PC-3 (cell line): ENCODE measurements at regions not wholly inside any gene's neighbourhood (a gene's known extent, or its start where the extent isn't known, plus 50 kb on each side); places are given as distances from the start of the nearest gene placed in this dataset.
"Not testable (repeated sequence)": the region's sequence is repeated elsewhere in the genome, so short reads cannot be mapped to it uniquely, and the experiment has no call there.

Experiments
- ATAC-seq: fragments of 200-7000 bp; cut with Tn5 transposase; 2 replicates; pipeline ENCODE4 v1.9.1; 2020; ENCODE audit warnings: mild to moderate bottlenecking, moderate library complexity
- BruUV-seq: library from RNA; stranded (reverse); fragments of 400-500 nt; replicated peaks from 2 replicates; lab custom pipeline; 2021; lab: Mats Ljungman, UMichigan
- CTCF ChIA-PET: fragments of 300-600 bp; sonication (Branson Sonifier 250); formaldehyde crosslinking; loops from one replicate; lab custom pipeline; 2022; ENCODE audit warnings: antibody characterized with exemption; lab: Charles Lee
- POLR2A ChIA-PET: fragments of 300-600 bp; sonication (Branson Sonifier 250); formaldehyde crosslinking; loops from one replicate; lab custom pipeline; 2022; ENCODE audit warnings: antibody characterized with exemption; ENCODE audit not compliant: unreplicated experiment; lab: Charles Lee
- DNase-seq: peaks from one replicate; pipeline ENCODE4 v3.0.0-alpha.2; 2015
- H2AFZ ChIP-seq: fragments of 300-600 bp; sonication (generic); 2 replicates; pipeline ENCODE4 v1.6.0; 2016; ENCODE audit warnings: antibody characterized with exemption, low read length
- H3F3A ChIP-seq: fragments of 300-600 bp; sonication (generic); one replicate; pipeline ENCODE4 v1.6.0; 2017; ENCODE audit warnings: antibody characterized with exemption, low read length, control low read depth, mild to moderate bottlenecking; ENCODE audit not compliant: unreplicated experiment
- H3K27ac ChIP-seq: fragments of 300-600 bp; sonication (generic); 2 replicates; pipeline ENCODE4 v1.5.1; 2016; ENCODE audit warnings: mild to moderate bottlenecking, low read length
- H3K27me3 ChIP-seq: fragments of 300-600 bp; sonication (generic); 2 replicates; pipeline ENCODE4 v1.6.1; 2016; ENCODE audit warnings: low read length, mixed read lengths
- H3K36me3 ChIP-seq: fragments of 300-600 bp; sonication (generic); 2 replicates; pipeline ENCODE4 v1.6.1; 2016; ENCODE audit warnings: low read depth, mixed run types, low read length, mixed read lengths
- H3K4me1 ChIP-seq: fragments of 300-600 bp; sonication (generic); 2 replicates; pipeline ENCODE4 v1.5.1; 2016; ENCODE audit warnings: low read length; ENCODE audit not compliant: insufficient read depth
- H3K4me2 ChIP-seq: fragments of 300-600 bp; sonication (generic); 2 replicates; pipeline ENCODE4 v1.6.0; 2016; ENCODE audit warnings: low read length
- H3K4me3 ChIP-seq: fragments of 300-600 bp; sonication (generic); 2 replicates; pipeline ENCODE4 v1.5.1; 2016; ENCODE audit warnings: mild to moderate bottlenecking, low read length, mixed read lengths
- H3K79me2 ChIP-seq: fragments of 300-600 bp; sonication (generic); 2 replicates; pipeline ENCODE4 v1.6.1; 2017; ENCODE audit warnings: low read length, mixed read lengths
- H3K9ac ChIP-seq: fragments of 300-600 bp; sonication (generic); 2 replicates; pipeline ENCODE4 v1.6.0; 2016; ENCODE audit warnings: mild to moderate bottlenecking, low read length
- H3K9me2 ChIP-seq: fragments of 300-600 bp; sonication (generic); replicated peaks from 2 replicates; pipeline ENCODE4 v1.6.1; 2016; ENCODE audit warnings: mixed run types, low read length, mixed read lengths
- H3K9me3 ChIP-seq: fragments of 300-600 bp; sonication (generic); 2 replicates; pipeline ENCODE4 v1.6.1; 2016; ENCODE audit warnings: low read length, mixed read lengths
- H4K20me1 ChIP-seq: fragments of 300-600 bp; sonication (generic); 2 replicates; pipeline ENCODE4 v1.6.1; 2016; ENCODE audit warnings: low read length, mixed read lengths
- CTCF ChIP-seq: fragments of 300-600 bp; sonication (generic); conservative IDR thresholded peaks from 2 replicates; pipeline ENCODE4 v1.5.1; 2017; ENCODE audit warnings: antibody characterized with exemption, low read depth, mild to moderate bottlenecking, low read length
- EZH2 ChIP-seq: fragments of 300-600 bp; sonication (generic); IDR thresholded peaks from one replicate; pipeline ENCODE4 v1.6.1; 2017; ENCODE audit warnings: antibody characterized with exemption, mild to moderate bottlenecking, low read length; ENCODE audit not compliant: unreplicated experiment
- EZH2phosphoT487 ChIP-seq: fragments of 300-600 bp; sonication (generic); IDR thresholded peaks from 2 replicates; pipeline ENCODE4 v1.6.1; 2018; ENCODE audit warnings: mild to moderate bottlenecking, antibody characterized with exemption, low read length, borderline replicate concordance
- intact Hi-C: fragments of 100-400 bp; cut with micrococcal nuclease; formaldehyde crosslinking; loops from 2 replicates; pipeline ENCODE4 v1.9.0; 2023

GRCh38 chr1:80529546-80529945 lies 1271.2 kb upstream of the ADGRL2 start:
- intact Hi-C loops: no loop called here
- Histone ChIP-seq H2AFZ (no peak overlapping the region), H3K9ac (no peak overlapping the region), H4K20me1 (no peaks in the 10 kb centered on the region), H3F3A (no peaks in the 10 kb centered on the region), H3K36me3 (no peaks in the 10 kb centered on the region), H3K79me2 (no peaks in the 10 kb centered on the region), H3K4me3 (no peak overlapping the region), H3K4me1 (no peaks in the 10 kb centered on the region; the same call in 1 of the 2 replicates), H3K27ac (no peak overlapping the region), H3K9me2 (no peaks in the 10 kb centered on the region), H3K4me2 (no peak overlapping the region), H3K9me3 (no peaks in the 10 kb centered on the region), H3K27me3 (no peaks in the 10 kb centered on the region)
- TF ChIP-seq CTCF (no peak), EZH2 (no peak), EZH2phosphoT487 (no peak)
- ATAC-seq (no peak), DNase-seq (no peak)
- ChIA-PET POLR2A (no interaction called here), CTCF (no interaction called here)
- BruUV-seq: no TSS peak

GRCh38 chr1:80523861-80524260 lies 1276.9 kb upstream of the ADGRL2 start:
- TF ChIP-seq EZH2 (no peak), CTCF (no peak), EZH2phosphoT487 (no peak)
- no peaks in the 10 kb centered on the region for H3K79me2 ChIP-seq
- H3K4me1 ChIP-seq: no peaks in the 10 kb centered on the region
- no peaks in the 10 kb centered on the region for H3K27me3 ChIP-seq
- ATAC-seq (no peak), DNase-seq (no peak)
- ChIA-PET POLR2A (no interaction called here), CTCF (no interaction called here)
- H3K9ac ChIP-seq: no peak overlapping the region
- H3K9me2 ChIP-seq: no peaks in the 10 kb centered on the region
- BruUV-seq: no TSS peak
- no peaks in the 10 kb centered on the region for H3F3A ChIP-seq
- H3K36me3 ChIP-seq: no peaks in the 10 kb centered on the region
- no peaks in the 10 kb centered on the region for H3K9me3 ChIP-seq
- H3K4me3 ChIP-seq: no peak overlapping the region
- H3K27ac ChIP-seq: no peak overlapping the region
- H4K20me1 ChIP-seq: no peaks in the 10 kb centered on the region
- intact Hi-C loops: no loop called here
- no peak overlapping the region for H3K4me2 ChIP-seq
- no peak overlapping the region for H2AFZ ChIP-seq

- H3K9ac ChIP-seq, BruUV-seq, H3K9me2 ChIP-seq, H3K79me2 ChIP-seq, H3K36me3 ChIP-seq, POLR2A ChIA-PET, CTCF ChIA-PET, H3F3A ChIP-seq, H3K4me2 ChIP-seq, H3K4me3 ChIP-seq, H3K9me3 ChIP-seq, H2AFZ ChIP-seq, ATAC-seq, DNase-seq, H3K27ac ChIP-seq, H4K20me1 ChIP-seq, H3K4me1 ChIP-seq, H3K27me3 ChIP-seq, intact Hi-C loops: not testable (repeated sequence)
Measured at GRCh38 chr1:80523071-80523470, 1277.7 kb upstream of the ADGRL2 start.
